Fibroblast of lung (primary cell): ENCODE measurements at regions not wholly inside any gene's neighbourhood (a gene's known extent, or its start where the extent isn't known, plus 50 kb on each side); places are given as distances from the start of the nearest gene placed in this dataset.
A peak's percentile ranks its signal among the peaks of the same experiment; 100 is the strongest.
"Not testable (repeated sequence)": the region's sequence is repeated elsewhere in the genome, so short reads cannot be mapped to it uniquely, and the experiment has no call there.

ENCODE experiments used
- DNase-seq, 2 donors: peaks; one replicate each; pipeline versions ENCODE4 v3.0.0 to v3.0.0-alpha.2; 2010; ENCODE audit warnings: low read depth in 2 of 2
- H2AFZ ChIP-seq: 2 replicates; pipeline ENCODE4 v1.5.1; 2012; ENCODE audit warnings: low read length, control low read depth, inconsistent platforms
- H3K27ac ChIP-seq: 2 replicates; pipeline ENCODE4 v1.5.1; 2011; ENCODE audit warnings: low read length, control low read depth; ENCODE audit not compliant: insufficient read depth
- H3K27me3 ChIP-seq: 2 replicates; pipeline ENCODE4 v1.5.1; 2011; ENCODE audit warnings: mild to moderate bottlenecking, low read length; ENCODE audit not compliant: control insufficient read depth, insufficient read depth
- H3K36me3 ChIP-seq: 2 replicates; pipeline ENCODE4 v1.5.1; 2011; ENCODE audit warnings: low read length; ENCODE audit not compliant: control insufficient read depth, insufficient read depth
- H3K4me1 ChIP-seq: 2 replicates; pipeline ENCODE4 v1.5.1; 2011; ENCODE audit warnings: low read length; ENCODE audit not compliant: control insufficient read depth, insufficient read depth; ENCODE audit errors: extremely low read depth
- H3K4me2 ChIP-seq: 2 replicates; pipeline ENCODE4 v1.5.1; 2011; ENCODE audit warnings: low read length, control low read depth; ENCODE audit not compliant: insufficient read depth; ENCODE audit errors: extremely low read depth
- H3K4me3 ChIP-seq, 4 experiments: fragments of 200-600 bp in 1 of 4; sonication (generic) in 1 of 4; replicated peaks in 1 of 4; 2 replicates each; pipeline ENCODE4 v1.5.1; 2011 to 2016; ENCODE audit warnings: low read length in 4 of 4, low read depth in 3 of 4, mild to moderate bottlenecking in 3 of 4, control low read depth in 2 of 4, inconsistent platforms in 1 of 4, mixed read lengths in 1 of 4; ENCODE audit not compliant: insufficient read depth in 1 of 4; ENCODE audit errors: control extremely low read depth in 1 of 4
- H3K79me2 ChIP-seq: 2 replicates; pipeline ENCODE4 v1.5.1; 2012; ENCODE audit warnings: mild to moderate bottlenecking, low read length, inconsistent platforms; ENCODE audit not compliant: control insufficient read depth, insufficient read depth
- H3K9ac ChIP-seq: 2 replicates; pipeline ENCODE4 v1.5.1; 2011; ENCODE audit warnings: mild to moderate bottlenecking, low read length, control low read depth; ENCODE audit not compliant: insufficient read depth
- H3K9me3 ChIP-seq: 2 replicates; pipeline ENCODE4 v1.5.1; 2012; ENCODE audit warnings: low read depth, low read length; ENCODE audit not compliant: control insufficient read depth, insufficient read depth
- H4K20me1 ChIP-seq: 2 replicates; pipeline ENCODE4 v1.5.1; 2011; ENCODE audit warnings: low read length; ENCODE audit not compliant: control insufficient read depth, insufficient read depth; ENCODE audit errors: extremely low read depth
- CTCF ChIP-seq, 2 donors: IDR thresholded peaks in 1 of 2; conservative IDR thresholded peaks in 1 of 2; 1 replicate in 1 of 2; 2 replicates in 1 of 2; pipeline ENCODE4 v1.5.1; 2011 to 2012; ENCODE audit warnings: low read length in 2 of 2, control low read depth in 1 of 2, inconsistent platforms in 1 of 2, low read depth in 1 of 2, mild to moderate bottlenecking in 1 of 2
- EZH2 ChIP-seq: IDR thresholded peaks from 2 replicates; pipeline ENCODE4 v1.5.1; 2012; ENCODE audit warnings: low read length, control low read depth, mild to moderate bottlenecking; ENCODE audit errors: missing control alignments

GRCh38 chr3:56926243-56926946 lies 124.6 kb upstream of the ARHGEF3 start:
- Histone ChIP-seq H3K4me2 (no peak overlapping the region), H4K20me1 (no peaks in the 10 kb centered on the region), H2AFZ (no peak overlapping the region), H3K79me2 (no peaks in the 10 kb centered on the region), H3K36me3 (no peaks in the 10 kb centered on the region), H3K4me3 (no peak overlapping the region), H3K4me1 (peaks cover 3% of the 10 kb centered on the region), H3K9ac (no peak overlapping the region), H3K27me3 (no peaks in the 10 kb centered on the region), H3K27ac (no peak overlapping the region), H3K9me3 (no peaks in the 10 kb centered on the region)
- peak; percentile 18 to 86 for DNase-seq
- peak in 1 of 2 donors; percentile 9 for TF ChIP-seq CTCF (conservative IDR thresholded peaks at IDR 0.05 in 1 of 2, IDR thresholded peaks at IDR 0.05 in 1 of 2; ENCODE audit: low read depth in 1 of 2, low read length in 2 of 2)
- no peak for TF ChIP-seq EZH2

GRCh38 chr3:56924700-56925099 lies 123.0 kb upstream of the ARHGEF3 start:
- not testable (repeated sequence) for H3K27me3 ChIP-seq, H3K27ac ChIP-seq, H3K4me3 ChIP-seq, H2AFZ ChIP-seq, H3K9me3 ChIP-seq, H3K36me3 ChIP-seq, DNase-seq, H3K79me2 ChIP-seq, H4K20me1 ChIP-seq, H3K4me2 ChIP-seq, H3K9ac ChIP-seq, H3K4me1 ChIP-seq

- no peaks in the 10 kb centered on the region for H4K20me1 ChIP-seq
- H3K79me2 ChIP-seq: no peaks in the 10 kb centered on the region
- H3K9ac ChIP-seq: no peak overlapping the region
- peak; percentile 41 to 48 for DNase-seq
- TF ChIP-seq EZH2 (no peak), CTCF (conservative IDR thresholded peaks at IDR 0.05 in 1 of 2, IDR thresholded peaks at IDR 0.05 in 1 of 2; ENCODE audit: low read depth in 1 of 2, low read length in 2 of 2) (no peak)
- no peak overlapping the region for H3K4me3 ChIP-seq
- no peaks in the 10 kb centered on the region for H3K27me3 ChIP-seq
- H3K4me1 ChIP-seq: peaks cover 3% of the 10 kb centered on the region
- no peaks in the 10 kb centered on the region for H3K9me3 ChIP-seq
- H3K4me2 ChIP-seq: no peak overlapping the region
- H2AFZ ChIP-seq: peak overlapping the region; percentile 67
- H3K27ac ChIP-seq: no peak overlapping the region
- H3K36me3 ChIP-seq: no peaks in the 10 kb centered on the region
These were observed 121.9 kb upstream of the ARHGEF3 start for GRCh38 chr3:56923526-56924224.
